ENCODE measurements at regions not wholly inside any gene's neighbourhood (a gene's known extent, or its start where the extent isn't known, plus 50 kb on each side); places are given as distances from the start of the nearest gene placed in this dataset.

DNA sequence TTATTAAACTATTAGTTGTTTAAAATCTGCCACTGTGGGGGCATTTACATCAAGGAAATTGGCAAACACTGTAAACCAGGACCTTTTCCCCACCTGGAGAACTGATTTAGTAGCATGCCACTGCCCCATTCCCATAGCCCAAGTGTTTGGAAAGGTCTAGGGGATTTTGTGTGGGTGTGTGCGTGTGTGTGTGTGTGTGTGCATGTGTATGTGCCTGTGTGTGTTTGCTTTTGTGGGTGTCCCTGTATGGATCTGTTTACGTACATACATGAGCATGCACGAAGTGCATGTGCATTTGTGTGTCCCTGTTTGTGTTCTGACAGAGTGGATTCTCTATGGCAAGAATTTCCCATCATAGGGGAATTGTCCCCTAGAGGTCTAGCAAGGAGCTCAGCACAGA is 62.7 kb upstream of the LMO1 start:
- Histone ChIP-seq H3K4me3 (ENCODE audit: low read depth, low read length) (no peak overlapping the region), H3K9me3 (ENCODE audit: control insufficient read depth, low read length) (no peaks in the 10 kb centered on the region), H3K9ac (no peak overlapping the region), H3K4me1 (no peaks in the 10 kb centered on the region), H3K27ac (no peak overlapping the region), H3K36me3 (ENCODE audit: control insufficient read depth, insufficient read depth, low read length) (no peaks in the 10 kb centered on the region), H3K79me2 (no peaks in the 10 kb centered on the region), H2AFZ (no peak overlapping the region), H3K4me2 (ENCODE audit: low read length) (no peak overlapping the region), H3K27me3 (ENCODE audit: control insufficient read depth, insufficient read depth, low read length) (no peaks in the 10 kb centered on the region)
- TF ChIP-seq, protein P1, sequence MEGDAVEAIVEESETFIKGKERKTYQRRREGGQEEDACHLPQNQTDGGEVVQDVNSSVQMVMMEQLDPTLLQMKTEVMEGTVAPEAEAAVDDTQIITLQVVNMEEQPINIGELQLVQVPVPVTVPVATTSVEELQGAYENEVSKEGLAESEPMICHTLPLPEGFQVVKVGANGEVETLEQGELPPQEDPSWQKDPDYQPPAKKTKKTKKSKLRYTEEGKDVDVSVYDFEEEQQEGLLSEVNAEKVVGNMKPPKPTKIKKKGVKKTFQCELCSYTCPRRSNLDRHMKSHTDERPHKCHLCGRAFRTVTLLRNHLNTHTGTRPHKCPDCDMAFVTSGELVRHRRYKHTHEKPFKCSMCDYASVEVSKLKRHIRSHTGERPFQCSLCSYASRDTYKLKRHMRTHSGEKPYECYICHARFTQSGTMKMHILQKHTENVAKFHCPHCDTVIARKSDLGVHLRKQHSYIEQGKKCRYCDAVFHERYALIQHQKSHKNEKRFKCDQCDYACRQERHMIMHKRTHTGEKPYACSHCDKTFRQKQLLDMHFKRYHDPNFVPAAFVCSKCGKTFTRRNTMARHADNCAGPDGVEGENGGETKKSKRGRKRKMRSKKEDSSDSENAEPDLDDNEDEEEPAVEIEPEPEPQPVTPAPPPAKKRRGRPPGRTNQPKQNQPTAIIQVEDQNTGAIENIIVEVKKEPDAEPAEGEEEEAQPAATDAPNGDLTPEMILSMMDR (IDR thresholded peaks at IDR 0.05), result no peak

DNA sequence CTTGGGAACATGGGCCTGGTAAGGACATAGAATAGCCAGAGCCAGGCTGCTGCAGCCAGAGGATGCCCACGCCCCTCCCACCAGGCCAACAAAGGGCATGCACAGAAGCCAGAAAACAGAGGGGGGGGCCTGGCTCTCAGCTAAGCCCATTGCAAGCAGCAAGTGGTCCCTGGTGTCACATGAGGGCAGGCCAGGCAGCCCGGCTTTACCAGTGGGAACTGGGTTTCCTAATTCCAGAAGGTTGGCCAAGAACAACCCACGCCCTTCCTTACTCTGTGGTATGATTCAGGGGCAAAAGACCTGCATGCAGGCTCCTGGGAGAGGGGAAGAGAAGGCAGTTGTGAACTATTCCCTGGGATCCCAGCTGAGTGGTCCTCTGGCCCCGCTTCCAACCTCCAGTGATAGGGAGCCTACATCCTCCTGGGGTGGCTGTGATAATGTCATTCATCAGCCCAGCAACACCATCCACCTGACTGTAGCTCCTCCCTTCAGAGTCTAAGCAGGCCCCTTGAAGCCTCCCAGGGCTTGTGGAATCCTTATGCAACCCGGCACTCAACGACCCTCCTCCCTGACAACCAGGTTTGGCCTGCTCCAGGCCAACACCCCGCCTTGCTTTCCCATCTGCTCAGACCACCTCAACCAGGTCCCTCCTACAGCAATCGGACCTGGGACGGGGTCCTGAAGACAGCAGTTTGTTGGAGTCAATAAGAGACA is 62.1 kb upstream of the LMO1 start:
- Histone ChIP-seq H3K4me1 (no peaks in the 10 kb centered on the region), H3K79me2 (no peaks in the 10 kb centered on the region)

DNA sequence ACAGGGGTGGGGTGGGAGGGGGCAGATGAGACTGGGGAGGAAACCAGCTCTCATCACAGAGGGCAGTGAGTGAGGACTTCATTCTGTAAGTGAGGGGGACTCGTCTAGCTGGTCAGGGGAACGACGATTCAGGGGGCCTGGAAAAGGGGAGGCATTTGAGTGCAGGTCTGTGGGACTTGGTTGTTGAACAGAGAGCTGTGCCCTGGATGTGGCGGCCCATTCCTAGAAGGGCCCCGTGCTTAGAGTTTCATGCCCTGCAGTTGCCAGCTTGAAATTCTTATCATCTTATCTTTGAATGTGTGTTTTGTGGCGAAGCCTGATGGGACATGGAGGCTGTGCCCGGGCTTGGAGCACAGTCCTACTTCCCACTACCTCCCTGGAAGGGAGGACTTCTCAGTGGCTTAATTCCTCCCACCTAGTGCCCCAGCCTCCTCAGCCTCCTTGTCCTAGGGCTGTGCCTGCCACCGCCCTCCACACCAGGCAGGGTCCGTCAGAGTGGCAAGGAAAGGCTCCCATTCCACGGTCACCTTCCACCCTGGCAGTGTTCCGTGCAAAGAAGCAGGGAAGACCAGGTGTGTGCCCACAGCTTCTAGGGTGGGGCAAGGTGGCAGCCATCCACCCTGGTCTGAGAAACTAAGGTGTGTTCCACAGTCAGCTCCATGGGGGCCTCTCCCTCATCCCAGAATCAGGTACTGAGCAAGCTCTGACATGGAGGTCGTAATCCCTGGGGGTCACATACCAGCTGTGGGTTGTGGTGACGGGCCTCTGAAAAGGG is 59.7 kb upstream of the LMO1 start:
- Histone ChIP-seq H3K27me3 (ENCODE audit: control insufficient read depth, insufficient read depth, low read length) (no peaks in the 10 kb centered on the region), H3K4me2 (ENCODE audit: low read length) (no peak overlapping the region), H3K4me3 (ENCODE audit: low read depth, low read length) (no peak overlapping the region), H2AFZ (no peak overlapping the region), H3K9ac (no peak overlapping the region), H3K4me1 (no peaks in the 10 kb centered on the region), H3K79me2 (no peaks in the 10 kb centered on the region), H3K9me3 (ENCODE audit: control insufficient read depth, low read length) (no peaks in the 10 kb centered on the region), H3K36me3 (ENCODE audit: control insufficient read depth, insufficient read depth, low read length) (no peaks in the 10 kb centered on the region), H3K27ac (no peak overlapping the region)
- TF ChIP-seq, protein P1 (IDR thresholded peaks at IDR 0.05), result no peak

More for the DNA sequence above, 62.1 kb upstream of the LMO1 start:
- Histone ChIP-seq H3K36me3 (ENCODE audit: control insufficient read depth, insufficient read depth, low read length) (no peaks in the 10 kb centered on the region), H3K4me3 (ENCODE audit: low read depth, low read length) (no peak overlapping the region), H3K4me2 (ENCODE audit: low read length) (no peak overlapping the region), H3K9ac (no peak overlapping the region), H2AFZ (no peak overlapping the region), H3K27me3 (ENCODE audit: control insufficient read depth, insufficient read depth, low read length) (no peaks in the 10 kb centered on the region), H3K27ac (no peak overlapping the region), H3K9me3 (ENCODE audit: control insufficient read depth, low read length) (no peaks in the 10 kb centered on the region)
- TF ChIP-seq, protein P1 (IDR thresholded peaks at IDR 0.05), result no peak

DNA sequence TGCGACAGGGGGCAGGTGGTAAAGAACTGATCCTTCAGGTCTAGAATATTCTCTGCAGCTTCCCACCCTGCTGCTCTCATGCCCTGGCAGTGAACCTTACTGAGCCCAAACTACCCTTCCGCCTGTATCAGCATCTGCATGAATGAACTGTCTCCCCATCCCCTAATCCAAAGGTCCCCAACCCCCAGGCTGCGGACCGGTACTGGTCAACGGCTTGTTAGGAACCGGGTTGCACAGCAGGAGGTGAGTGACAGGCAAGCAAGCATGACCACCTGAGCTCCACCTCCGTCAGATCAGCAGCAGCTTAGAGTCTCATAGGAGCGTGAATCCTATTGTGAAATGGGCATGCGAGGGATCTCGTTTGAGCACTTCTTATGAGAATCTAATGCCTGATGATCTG is 58.2 kb upstream of the LMO1 start:
- Histone ChIP-seq H3K9me3 (ENCODE audit: control insufficient read depth, low read length) (no peaks in the 10 kb centered on the region), H3K27me3 (ENCODE audit: control insufficient read depth, insufficient read depth, low read length) (no peaks in the 10 kb centered on the region), H2AFZ (no peak overlapping the region), H3K79me2 (no peaks in the 10 kb centered on the region), H3K4me3 (ENCODE audit: low read depth, low read length) (no peak overlapping the region), H3K4me1 (no peaks in the 10 kb centered on the region), H3K36me3 (ENCODE audit: control insufficient read depth, insufficient read depth, low read length) (no peaks in the 10 kb centered on the region), H3K27ac (no peak overlapping the region), H3K4me2 (ENCODE audit: low read length) (no peak overlapping the region), H3K9ac (no peak overlapping the region)
- TF ChIP-seq, protein P1 (IDR thresholded peaks at IDR 0.05), result no peak
